ENCODE measurements at regions not wholly inside any gene's neighbourhood (a gene's known extent, or its start where the extent isn't known, plus 50 kb on each side); places are given as distances from the start of the nearest gene placed in this dataset.

- no peak for DNase-seq (ENCODE audit: low read depth)
These were observed 141.5 kb upstream of the ARID2 start for GRCh38 chr12:45587877-45588533.

GRCh38 chr12:45590646-45591045 is 138.9 kb upstream of the ARID2 start:
- no peak for DNase-seq (ENCODE audit: low read depth)

- no peak for DNase-seq (ENCODE audit: low read depth)
These were observed 137.9 kb upstream of the ARID2 start for GRCh38 chr12:45591635-45592034.

- DNase-seq (ENCODE audit: low read depth), result no peak
These were observed 133.1 kb upstream of the ARID2 start for GRCh38 chr12:45596366-45596765.

DNA sequence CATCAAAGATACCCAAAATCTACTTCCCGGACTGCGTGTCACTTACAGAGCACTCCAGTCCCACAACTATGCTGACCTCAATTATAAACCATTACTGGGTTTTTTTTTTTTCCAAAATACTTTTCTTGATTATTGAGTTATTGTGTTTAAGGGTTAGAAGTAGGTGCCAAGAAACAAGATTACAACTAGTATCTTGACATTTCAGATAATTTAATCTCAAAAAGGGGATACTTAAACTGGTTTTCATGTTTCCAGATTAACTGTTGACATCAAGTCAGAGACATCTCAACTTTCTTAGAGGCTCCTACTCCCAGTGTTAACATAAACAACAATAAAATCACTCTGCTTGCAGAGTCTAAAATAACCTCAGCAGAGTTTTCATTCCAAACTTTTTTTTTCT is 131.2 kb upstream of the ARID2 start:
- DNase-seq (ENCODE audit: low read depth), result no peak

GRCh38 chr12:45598761-45599160 is 130.7 kb upstream of the ARID2 start:
- DNase-seq (ENCODE audit: low read depth), result no peak

GRCh38 chr12:45599196-45599595 is 130.3 kb upstream of the ARID2 start:
- DNase-seq (ENCODE audit: low read depth), result no peak

DNA sequence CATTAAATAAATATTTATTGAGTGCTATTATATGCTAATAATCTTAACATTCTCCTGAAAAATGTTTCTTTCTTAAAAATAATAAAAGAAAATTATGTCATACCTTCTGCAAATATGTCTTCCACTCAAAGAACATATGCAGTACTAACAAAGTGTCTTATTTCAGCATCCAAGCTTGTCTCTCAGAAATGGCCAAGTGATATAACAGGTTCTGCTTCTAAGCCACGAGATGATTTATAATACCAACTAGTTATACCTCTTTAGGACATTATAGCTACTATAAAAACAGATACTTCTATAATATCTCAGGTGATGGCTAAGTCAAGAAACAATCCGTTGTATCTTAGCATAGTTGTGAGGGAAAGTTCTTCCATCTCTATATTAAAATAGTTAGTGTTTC is 128.1 kb upstream of the ARID2 start:
- no peak for DNase-seq (ENCODE audit: low read depth)

GRCh38 chr12:45601888-45602287 is 127.6 kb upstream of the ARID2 start:
- DNase-seq (ENCODE audit: low read depth), result no peak

DNA sequence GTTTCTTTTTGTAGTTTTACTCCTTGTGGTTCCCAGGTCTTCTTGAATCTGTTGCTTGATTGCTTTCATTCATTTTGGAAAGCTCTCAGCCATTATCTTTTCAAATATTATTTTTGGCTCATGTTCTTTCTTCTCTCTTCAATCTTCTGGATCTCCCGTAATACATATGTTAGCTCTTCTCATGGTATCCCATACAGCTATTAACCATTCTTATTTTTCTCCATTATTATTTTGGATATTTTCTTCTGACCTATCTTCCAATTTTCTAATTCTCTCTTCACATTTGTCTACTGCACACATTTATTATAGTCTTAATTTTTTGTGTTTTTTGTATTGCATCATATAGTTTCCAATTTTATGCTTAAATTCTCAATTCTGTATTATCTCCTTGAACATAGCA is 123.9 kb upstream of the ARID2 start:
- DNase-seq (ENCODE audit: low read depth), result no peak

DNA sequence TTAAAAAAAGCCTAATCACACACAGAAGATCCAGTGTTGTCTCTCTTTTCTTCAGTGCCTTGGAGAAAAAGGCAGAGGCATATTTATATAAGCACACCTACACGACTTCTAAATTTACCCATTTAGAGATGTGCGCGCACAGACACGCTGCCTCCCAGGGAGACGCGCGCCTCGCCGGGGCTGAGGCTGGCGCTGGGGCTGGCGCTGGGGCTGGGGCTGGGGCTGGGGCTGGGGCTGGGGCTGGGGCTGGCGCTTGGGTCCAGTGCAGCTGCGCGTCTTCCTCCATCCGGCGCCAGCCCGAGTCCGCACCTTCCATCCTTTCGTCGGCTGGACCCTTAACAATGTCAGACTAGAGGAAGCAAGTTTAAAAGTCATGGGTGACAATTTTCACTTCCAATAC is 118.4 kb upstream of the ARID2 start:
- DNase-seq (ENCODE audit: low read depth), result no peak

GRCh38 chr12:45611495-45611894 is 118.0 kb upstream of the ARID2 start:
- no peak for DNase-seq (ENCODE audit: low read depth)

DNA sequence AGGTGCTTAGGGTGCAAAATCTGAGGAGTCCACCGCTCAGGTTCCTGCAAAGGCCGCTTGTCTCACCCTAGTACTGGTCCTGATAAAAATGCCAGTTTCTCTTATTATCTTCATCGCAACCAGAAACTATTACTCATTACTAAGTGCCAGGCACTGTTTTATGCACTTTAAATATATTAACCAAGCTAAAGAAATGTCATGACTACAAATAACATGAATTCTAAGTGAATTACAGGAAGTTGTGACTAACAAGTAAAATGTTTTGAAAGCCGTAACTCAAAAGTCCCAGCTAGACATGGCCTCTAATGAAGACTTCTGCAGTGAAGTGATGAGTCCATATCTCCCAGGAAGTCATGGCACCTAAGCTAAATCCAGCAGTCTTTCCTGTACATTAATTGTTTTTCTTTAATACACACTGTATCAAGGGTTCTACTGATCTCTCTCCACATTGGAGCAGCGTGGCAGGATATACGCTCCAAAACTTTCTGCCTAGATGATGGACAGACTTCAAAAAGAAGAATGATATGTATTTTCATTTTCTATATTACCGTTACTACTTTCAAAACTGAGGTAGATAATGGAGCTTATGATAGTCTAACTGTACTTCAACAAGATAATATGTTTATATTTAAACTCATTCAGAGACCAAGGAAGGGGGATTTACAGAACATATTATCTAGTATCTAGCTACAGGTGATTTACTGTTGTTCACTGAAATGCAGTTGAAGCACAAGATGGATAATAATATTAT is 117.3 kb upstream of the ARID2 start:
- no peak for DNase-seq (ENCODE audit: low read depth)

- DNase-seq (ENCODE audit: low read depth), result no peak
These were observed 116.2 kb upstream of the ARID2 start for GRCh38 chr12:45613296-45613695.

- no peak for DNase-seq (ENCODE audit: low read depth)
These were observed 115.7 kb upstream of the ARID2 start for GRCh38 chr12:45613855-45614254.

GRCh38 chr12:45615268-45615667 is 114.2 kb upstream of the ARID2 start:
- DNase-seq (ENCODE audit: low read depth), result no peak

GRCh38 chr12:45619736-45620135 is 109.8 kb upstream of the ARID2 start:
- DNase-seq (ENCODE audit: low read depth), result no peak

DNA sequence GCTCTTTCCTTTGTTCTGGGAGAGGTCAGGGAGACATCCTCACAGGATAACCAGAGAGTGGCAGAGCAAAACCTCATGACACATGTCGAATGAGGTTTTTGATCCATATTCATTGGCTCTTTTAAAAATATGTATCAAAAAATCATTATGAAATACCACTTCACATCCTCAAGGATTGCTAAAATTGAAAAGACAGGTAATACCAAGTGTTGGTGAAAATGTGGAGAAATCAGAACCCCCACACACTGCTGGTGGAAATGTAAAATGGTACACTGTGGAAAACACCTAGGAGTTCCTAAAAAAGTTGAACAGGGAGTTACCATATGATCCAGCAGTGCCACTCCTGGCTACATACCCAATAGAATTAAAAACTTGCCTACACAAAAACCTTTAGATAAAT is 107.8 kb upstream of the ARID2 start:
- DNase-seq (ENCODE audit: low read depth), result no peak

GRCh38 chr12:45622210-45622937 is 107.1 kb upstream of the ARID2 start:
- DNase-seq (ENCODE audit: low read depth), result no peak

GRCh38 chr12:45623221-45623620 is 106.3 kb upstream of the ARID2 start:
- DNase-seq (ENCODE audit: low read depth), result no peak

DNA sequence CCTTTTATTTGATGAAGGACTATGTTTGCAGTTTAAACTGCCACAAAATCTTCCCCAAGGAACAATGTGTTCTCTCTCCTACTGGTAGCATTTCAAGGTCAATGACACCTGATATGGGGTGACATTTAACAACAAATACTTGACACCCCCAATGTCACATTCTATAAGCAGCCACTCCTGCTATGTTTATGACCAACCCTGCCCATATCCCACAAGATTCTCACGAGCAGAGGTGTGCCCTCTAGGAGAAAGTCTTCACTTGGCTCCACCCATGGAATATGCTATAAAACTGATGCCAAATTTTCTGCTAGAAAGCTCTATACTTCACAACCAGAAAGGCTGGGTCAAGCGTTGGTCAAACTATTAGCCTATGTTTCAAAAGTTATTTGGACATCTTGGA is 105.6 kb upstream of the ARID2 start:
- no peak for DNase-seq (ENCODE audit: low read depth)

- DNase-seq (ENCODE audit: low read depth), result no peak
These were observed 102.5 kb upstream of the ARID2 start for GRCh38 chr12:45626965-45627364.

DNA sequence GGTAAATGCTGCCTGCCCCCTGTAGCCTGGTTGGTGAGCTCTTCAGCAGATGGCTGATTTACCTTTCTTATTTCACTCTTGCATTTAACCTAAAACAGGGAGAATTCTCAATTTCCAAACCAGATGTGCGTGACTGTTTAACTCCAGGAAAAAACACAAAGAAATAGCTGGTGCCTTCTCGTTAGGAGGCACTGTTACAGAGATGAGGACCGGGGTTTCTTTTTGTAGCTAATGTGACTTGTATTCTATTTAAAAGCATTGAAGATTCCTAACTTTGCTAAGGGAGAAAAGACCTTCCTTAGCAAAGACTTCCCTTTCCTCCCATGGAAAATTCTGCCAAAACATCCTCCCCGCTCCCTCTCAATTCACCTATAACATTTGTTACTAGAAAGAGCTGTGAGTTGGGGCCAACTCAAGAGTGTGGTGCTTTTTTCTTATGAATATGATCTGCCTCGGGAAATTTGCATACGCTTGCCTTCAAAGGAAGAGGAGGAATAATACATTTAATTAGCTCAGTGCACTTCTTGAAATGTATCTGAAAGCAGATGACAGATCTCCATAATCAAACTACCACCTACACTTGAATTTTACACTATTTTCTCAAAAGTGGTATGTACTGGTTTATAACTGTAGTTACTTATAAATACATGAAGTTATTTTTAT is 102.0 kb upstream of the ARID2 start:
- DNase-seq (ENCODE audit: low read depth), result no peak
